Keratinocyte (primary cell): ENCODE measurements at regions not wholly inside any gene's neighbourhood (a gene's known extent, or its start where the extent isn't known, plus 50 kb on each side); places are given as distances from the start of the nearest gene placed in this dataset.

Source experiments
- DNase-seq: peaks from one replicate; pipeline ENCODE4 v3.0.0-alpha.2; 2011; ENCODE audit warnings: low read depth, missing footprints, low spot score
- FAIRE-seq: peaks from 2 replicates; lab custom pipeline; 2011; peaks lifted over from hg19 to GRCh38; lab: Jason Lieb, UNC
- H2AFZ ChIP-seq: 2 replicates; pipeline ENCODE4 v1.6.0; 2012; ENCODE audit warnings: low read length, control low read depth, inconsistent platforms; ENCODE audit not compliant: control insufficient read depth
- H3K27ac ChIP-seq: 2 replicates; pipeline ENCODE4 v1.5.1; 2011; ENCODE audit warnings: low read length; ENCODE audit not compliant: control insufficient read depth, insufficient read depth
- H3K27me3 ChIP-seq: 3 replicates; pipeline ENCODE4 v1.6.0; 2011; ENCODE audit warnings: low read length; ENCODE audit not compliant: control insufficient read depth, insufficient read depth; ENCODE audit errors: extremely low read depth
- H3K36me3 ChIP-seq, 2 experiments: 2 replicates in 1 of 2; 3 replicates in 1 of 2; pipeline ENCODE4 v1.5.1; 2011; ENCODE audit warnings: low read length in 2 of 2, mild to moderate bottlenecking in 1 of 2; ENCODE audit not compliant: control insufficient read depth in 2 of 2, insufficient read depth in 2 of 2; ENCODE audit errors: extremely low read depth in 1 of 2
- H3K4me1 ChIP-seq: 3 replicates; pipeline ENCODE4 v1.5.1; 2011; ENCODE audit warnings: low read length; ENCODE audit not compliant: control insufficient read depth, insufficient read depth; ENCODE audit errors: extremely low read depth
- H3K4me2 ChIP-seq: 3 replicates; pipeline ENCODE4 v1.6.0; 2011; ENCODE audit warnings: low read depth, low read length; ENCODE audit not compliant: control insufficient read depth, insufficient read depth; ENCODE audit errors: extremely low read depth
- H3K4me3 ChIP-seq, 3 experiments: fragments of 200-600 bp in 1 of 3; sonication (generic) in 1 of 3; 2 replicates in 2 of 3; 3 replicates in 1 of 3; pipeline ENCODE4 v1.5.1; 2011 to 2016; ENCODE audit warnings: low read length in 3 of 3, mild to moderate bottlenecking in 3 of 3, control low read depth in 2 of 3, inconsistent platforms in 1 of 3, low read depth in 1 of 3, mixed read lengths in 1 of 3, mixed run types in 1 of 3, moderate library complexity in 1 of 3; ENCODE audit not compliant: control insufficient read depth in 2 of 3, insufficient read depth in 2 of 3; ENCODE audit errors: extremely low read depth in 1 of 3
- H3K79me2 ChIP-seq: 2 replicates; pipeline ENCODE4 v1.6.0; 2012; ENCODE audit warnings: low read length; ENCODE audit not compliant: control insufficient read depth, insufficient read depth
- H3K9ac ChIP-seq: 3 replicates; pipeline ENCODE4 v1.6.0; 2011; ENCODE audit warnings: low read length; ENCODE audit not compliant: control insufficient read depth, insufficient read depth; ENCODE audit errors: extremely low read depth
- H3K9me1 ChIP-seq: 3 replicates; pipeline ENCODE4 v1.6.0; 2011; ENCODE audit warnings: low read length; ENCODE audit not compliant: control insufficient read depth, insufficient read depth; ENCODE audit errors: extremely low read depth
- H3K9me3 ChIP-seq: 2 replicates; pipeline ENCODE4 v1.5.1; 2012; ENCODE audit warnings: low read depth, low read length; ENCODE audit not compliant: control insufficient read depth
- H4K20me1 ChIP-seq: 3 replicates; pipeline ENCODE4 v1.6.0; 2011; ENCODE audit warnings: low read length; ENCODE audit not compliant: control insufficient read depth, insufficient read depth; ENCODE audit errors: extremely low read depth
- CTCF ChIP-seq, 3 experiments: IDR thresholded peaks in 1 of 3; conservative IDR thresholded peaks in 1 of 3; optimal IDR thresholded peaks in 1 of 3; 2 replicates in 2 of 3; 3 replicates in 1 of 3; pipeline versions ENCODE3 to v1.5.1; 2011; ENCODE audit warnings: low read length in 3 of 3, mild to moderate bottlenecking in 3 of 3, moderate library complexity in 2 of 3, control low read depth in 1 of 3, inconsistent platforms in 1 of 3; ENCODE audit not compliant: insufficient read depth in 2 of 3; ENCODE audit errors: extremely low read depth in 1 of 3
- EZH2 ChIP-seq: IDR thresholded peaks from one replicate; pipeline ENCODE4 v1.6.1; 2012; ENCODE audit warnings: inconsistent platforms, mild to moderate bottlenecking, low read length, moderate library complexity
- dilution Hi-C: fragments of 300-500 bp; cut with MboI; formaldehyde crosslinking; loops from one replicate; pipeline ENCODE4 v1.7.0; 2020; ENCODE audit warnings: low sequenced_read_pairs; ENCODE audit not compliant: extremely low pct_ligation_motif_present

DNA sequence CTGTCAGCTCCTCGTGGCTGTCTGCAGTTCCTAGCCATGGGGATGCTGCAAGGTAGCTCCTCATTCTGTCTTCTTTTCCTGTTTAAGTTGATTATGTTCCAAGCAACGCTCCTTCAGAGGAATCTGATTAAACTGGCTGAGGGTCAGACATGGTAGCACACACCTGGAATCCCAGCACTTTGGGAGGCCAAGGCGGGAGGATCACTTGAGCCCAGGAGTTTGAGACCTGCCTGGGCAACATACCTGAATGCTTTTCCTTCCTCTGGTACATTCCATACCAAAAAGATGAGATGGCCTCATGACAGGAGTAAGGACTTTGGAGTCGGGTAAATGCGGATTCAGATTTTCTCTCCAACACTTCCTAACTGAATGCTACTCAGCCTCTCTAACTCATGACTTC is 246.8 kb upstream of the JARID2 start:
- Histone ChIP-seq H3K36me3 (no peaks in the 10 kb centered on the region), H3K4me2 (no peak overlapping the region), H3K9me3 (no peaks in the 10 kb centered on the region), H3K4me3 (no peak overlapping the region), H2AFZ (no peak overlapping the region), H3K9ac (no peak overlapping the region), H3K79me2 (no peaks in the 10 kb centered on the region), H3K4me1 (no peaks in the 10 kb centered on the region), H4K20me1 (no peaks in the 10 kb centered on the region), H3K9me1 (no peaks in the 10 kb centered on the region), H3K27me3 (no peaks in the 10 kb centered on the region), H3K27ac (no peak overlapping the region)
- no peak for FAIRE-seq
- TF ChIP-seq EZH2 (no peak), CTCF (optimal IDR thresholded peaks at IDR 0.05 in 1 of 3, IDR thresholded peaks at IDR 0.05 in 1 of 3, conservative IDR thresholded peaks at IDR 0.05 in 1 of 3; ENCODE audit: extremely low read depth in 1 of 3, insufficient read depth in 2 of 3, low read length in 3 of 3) (no peak)
- no peak for DNase-seq
- dilution Hi-C loops = no loop called here

DNA sequence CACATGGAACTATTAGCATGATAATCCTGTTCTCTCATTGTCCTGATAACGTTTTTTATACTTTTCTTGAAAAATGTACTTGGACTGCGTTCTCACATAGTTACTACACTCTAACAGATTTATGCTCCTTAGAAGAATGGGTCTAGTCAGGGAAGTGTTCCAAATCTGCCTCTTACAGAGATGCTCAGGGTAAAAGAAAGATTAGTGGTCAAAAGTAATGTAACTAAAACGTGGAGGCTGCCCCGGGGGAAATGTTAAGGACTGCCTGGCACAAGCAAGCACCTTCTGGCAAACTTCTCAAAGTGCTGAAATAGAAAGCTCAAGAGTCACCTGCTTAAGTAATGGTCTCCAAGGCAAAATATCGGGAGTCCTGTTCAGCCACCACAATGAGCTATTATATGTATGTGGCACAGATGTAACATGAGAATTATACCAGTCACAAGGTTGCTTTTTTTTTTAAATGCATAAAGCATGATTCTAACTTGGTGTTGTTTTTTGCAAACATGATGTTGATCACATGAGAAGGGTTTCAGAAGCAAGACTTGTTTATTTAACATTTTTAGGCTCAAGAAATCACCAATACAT is 244.5 kb upstream of the JARID2 start:
- no peak overlapping the region for H3K9ac ChIP-seq
- no peaks in the 10 kb centered on the region for H3K27me3 ChIP-seq
- no peaks in the 10 kb centered on the region for H3K9me3 ChIP-seq
- no peak for TF ChIP-seq EZH2
- TF ChIP-seq CTCF (optimal IDR thresholded peaks at IDR 0.05 in 1 of 3, IDR thresholded peaks at IDR 0.05 in 1 of 3, conservative IDR thresholded peaks at IDR 0.05 in 1 of 3; ENCODE audit: extremely low read depth in 1 of 3, insufficient read depth in 2 of 3, low read length in 3 of 3) = no peak
- no peaks in the 10 kb centered on the region for H4K20me1 ChIP-seq
- H3K4me3 ChIP-seq = no peak overlapping the region
- dilution Hi-C loops = no loop called here
- DNase-seq (no peak), FAIRE-seq (no peak)
- no peaks in the 10 kb centered on the region for H3K9me1 ChIP-seq
- no peaks in the 10 kb centered on the region for H3K36me3 ChIP-seq
- no peak overlapping the region for H3K4me2 ChIP-seq
- H3K4me1 ChIP-seq = no peaks in the 10 kb centered on the region
- no peak overlapping the region for H2AFZ ChIP-seq
- H3K27ac ChIP-seq = no peak overlapping the region
- H3K79me2 ChIP-seq = no peaks in the 10 kb centered on the region
